GM21423 (cell line): ENCODE measurements at regions not wholly inside any gene's neighbourhood (a gene's known extent, or its start where the extent isn't known, plus 50 kb on each side); places are given as distances from the start of the nearest gene placed in this dataset.

Experiments
- ATAC-seq: cut with Tn5 transposase; IDR thresholded peaks from one replicate; pipeline ENCODE4 v1.9.1; 2021; ENCODE audit warnings: mild to moderate bottlenecking, moderate library complexity; ENCODE audit not compliant: unreplicated experiment

DNA sequence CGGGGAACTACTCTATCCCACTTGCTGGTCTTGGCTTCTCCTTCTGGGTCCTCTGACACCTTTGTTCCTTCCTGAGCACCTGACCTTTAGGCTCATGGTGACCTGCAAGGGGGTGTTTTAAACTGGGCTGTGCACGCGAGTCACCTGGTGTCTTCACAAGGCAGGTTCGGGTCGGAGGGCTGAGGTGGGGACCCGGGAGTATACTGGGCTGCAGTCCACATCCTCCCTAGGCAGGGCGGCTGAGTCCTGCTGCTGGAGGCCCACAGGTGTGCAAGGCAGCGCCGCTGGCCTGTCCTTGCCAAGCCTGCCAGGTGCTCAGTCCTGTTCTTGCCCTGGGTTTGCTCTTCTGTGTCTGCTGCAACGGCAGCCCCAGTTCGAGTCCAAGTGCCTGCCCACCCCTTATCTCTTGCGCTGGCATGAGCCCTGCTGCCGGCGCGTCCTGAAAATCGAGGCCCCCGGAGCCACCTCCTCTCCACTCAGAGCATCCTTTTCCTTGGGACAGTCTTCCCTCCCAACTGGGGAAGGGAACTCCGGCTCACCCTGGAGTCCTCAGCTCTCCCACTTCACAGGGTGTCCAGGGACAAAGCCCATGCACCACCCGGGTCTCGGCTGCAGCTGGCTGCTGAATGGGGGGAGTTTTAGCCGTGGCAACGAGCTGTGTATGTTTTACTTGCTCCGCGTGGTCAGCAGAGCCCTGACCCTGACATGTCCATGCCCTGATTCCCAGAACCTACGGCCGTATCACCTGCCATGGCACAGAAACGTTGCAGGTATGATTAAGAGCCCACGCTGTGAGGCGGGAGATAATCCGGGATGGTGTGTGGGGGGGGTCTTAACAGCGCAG, 193.5 kb downstream of the TEX29 start:
- no peak for ATAC-seq

DNA sequence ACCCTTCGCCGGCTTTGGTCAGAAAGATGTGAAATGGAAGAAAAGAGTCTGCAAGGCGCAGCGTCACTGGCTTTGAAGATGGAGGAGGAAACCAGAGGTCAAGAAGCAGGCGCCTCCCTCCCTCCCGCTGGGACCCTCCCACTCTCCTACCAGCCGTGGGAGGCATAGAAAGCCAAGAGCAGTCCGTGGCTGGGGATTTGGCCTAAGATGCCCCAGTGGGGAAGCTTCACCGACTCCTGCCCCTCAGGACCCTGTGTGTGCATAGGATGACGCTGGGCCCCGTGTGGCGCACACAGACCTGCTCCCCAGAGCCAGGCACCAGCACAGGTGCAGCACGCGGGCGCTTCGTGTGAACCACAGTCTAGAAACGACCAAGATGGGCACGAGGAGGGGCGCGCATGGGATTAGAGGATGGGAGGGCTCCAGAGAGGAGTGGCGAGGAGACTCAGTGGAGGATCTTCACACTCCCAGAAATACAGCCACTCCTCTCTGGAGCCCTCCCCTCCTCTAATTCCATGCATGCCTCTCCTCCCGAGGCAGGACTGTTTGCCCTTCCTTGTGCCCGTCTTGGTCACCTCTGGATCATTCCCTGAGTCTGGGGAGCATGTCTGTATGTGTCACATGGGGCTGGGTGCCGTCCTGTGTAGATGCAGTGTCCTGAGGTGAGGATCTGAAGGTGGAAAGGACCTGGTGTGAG, 194.3 kb downstream of the TEX29 start:
- ATAC-seq: no peak

DNA sequence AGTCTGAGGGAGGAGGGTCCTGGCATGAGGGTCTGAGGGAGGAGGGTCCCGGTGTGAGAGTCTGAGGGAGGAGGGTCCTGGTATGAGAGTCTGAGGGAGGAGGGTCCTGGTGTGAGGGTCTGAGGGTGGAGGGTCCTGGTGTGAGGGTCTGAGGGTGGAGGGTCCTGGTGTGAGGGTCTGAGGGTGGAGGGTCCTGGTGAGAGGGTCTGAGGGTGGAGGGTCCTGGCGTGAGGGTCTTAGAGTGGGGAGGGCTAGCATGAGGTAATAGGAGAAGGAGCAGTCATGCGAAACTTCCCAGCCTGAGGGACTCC, 194.8 kb downstream of the TEX29 start:
- ATAC-seq: no peak

DNA sequence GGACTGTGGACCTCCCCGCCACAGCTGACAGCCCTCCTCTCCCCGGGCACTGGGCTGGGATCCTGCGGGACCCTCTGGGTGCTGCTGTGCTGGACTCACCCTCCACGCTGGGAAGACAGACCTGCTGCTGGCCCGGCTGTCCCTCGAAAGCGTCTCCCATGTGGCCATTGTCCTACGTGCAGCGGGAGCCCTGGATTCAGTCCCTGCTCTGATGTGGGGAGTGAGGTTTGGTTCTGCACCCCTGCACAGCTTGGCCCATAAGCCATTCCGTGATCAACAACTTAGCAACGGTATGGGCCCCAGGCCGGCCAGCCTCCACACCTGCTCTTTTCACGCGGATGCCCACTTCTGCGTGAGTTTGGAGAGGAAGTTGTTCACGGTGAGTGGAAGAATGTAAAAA, 195.2 kb downstream of the TEX29 start:
- ATAC-seq: no peak

DNA sequence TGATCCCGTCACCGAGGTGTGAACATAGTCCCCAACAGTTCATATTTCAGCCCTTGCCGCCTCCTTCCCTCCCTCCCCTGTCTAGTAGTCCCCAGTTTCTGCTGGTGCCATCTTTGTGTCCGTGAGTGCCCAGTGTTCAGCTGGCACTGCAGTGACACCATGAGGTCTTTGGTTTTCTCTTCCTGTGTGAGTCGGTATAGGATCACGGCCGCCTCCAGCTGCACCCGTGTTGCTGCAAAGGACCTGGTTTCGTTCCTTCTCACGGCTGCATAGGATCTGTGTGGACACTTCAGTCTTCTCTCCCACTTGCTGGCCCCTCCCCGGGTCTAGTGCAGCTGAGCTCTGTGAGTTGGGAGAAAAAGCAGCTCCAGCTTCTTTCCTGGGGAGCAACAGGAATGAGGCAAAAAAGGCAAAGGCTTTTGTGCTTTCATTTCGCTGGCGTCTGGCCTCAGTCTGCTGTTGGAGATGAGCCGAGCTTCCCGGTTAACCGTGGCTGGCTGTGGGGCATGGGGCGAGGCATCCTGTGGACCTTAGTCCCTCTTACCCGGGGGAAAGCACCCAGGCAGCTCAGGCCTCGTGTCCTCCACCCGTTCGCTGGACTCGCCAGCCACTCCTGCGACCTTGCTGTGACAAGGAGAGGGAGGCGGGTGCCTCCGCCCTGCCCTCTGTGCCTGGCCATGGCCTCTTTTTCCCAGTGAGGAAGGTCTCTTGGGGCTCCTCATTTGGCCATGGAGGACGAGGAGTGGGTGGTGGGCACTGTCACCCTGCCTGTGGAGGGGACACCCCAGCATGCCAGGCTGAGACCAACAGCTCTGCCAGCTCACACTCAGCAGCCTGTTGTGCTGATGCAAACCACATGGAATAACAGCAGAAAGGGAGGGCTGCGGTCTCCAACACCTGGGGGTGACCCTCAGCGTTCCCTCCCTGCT, 196.5 kb downstream of the TEX29 start:
- ATAC-seq: no peak

DNA sequence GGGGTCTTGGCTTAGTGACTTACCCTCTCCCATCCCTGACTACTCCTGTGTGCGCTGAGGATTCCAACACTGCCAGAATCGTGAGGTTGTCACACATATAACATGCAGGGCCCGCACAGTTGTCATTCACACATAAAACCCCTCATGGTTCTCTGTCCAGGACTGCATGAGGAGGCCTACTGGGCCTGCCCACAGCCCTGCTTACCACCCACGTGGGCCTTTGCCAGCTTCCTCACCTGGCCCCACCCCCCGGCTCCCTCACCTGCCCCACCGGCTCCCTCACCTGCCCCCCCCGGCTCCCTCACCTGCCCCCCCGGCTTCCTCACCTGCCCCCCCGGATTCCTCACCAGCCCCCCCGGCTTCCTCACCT, 197.2 kb downstream of the TEX29 start:
- no peak for ATAC-seq

DNA sequence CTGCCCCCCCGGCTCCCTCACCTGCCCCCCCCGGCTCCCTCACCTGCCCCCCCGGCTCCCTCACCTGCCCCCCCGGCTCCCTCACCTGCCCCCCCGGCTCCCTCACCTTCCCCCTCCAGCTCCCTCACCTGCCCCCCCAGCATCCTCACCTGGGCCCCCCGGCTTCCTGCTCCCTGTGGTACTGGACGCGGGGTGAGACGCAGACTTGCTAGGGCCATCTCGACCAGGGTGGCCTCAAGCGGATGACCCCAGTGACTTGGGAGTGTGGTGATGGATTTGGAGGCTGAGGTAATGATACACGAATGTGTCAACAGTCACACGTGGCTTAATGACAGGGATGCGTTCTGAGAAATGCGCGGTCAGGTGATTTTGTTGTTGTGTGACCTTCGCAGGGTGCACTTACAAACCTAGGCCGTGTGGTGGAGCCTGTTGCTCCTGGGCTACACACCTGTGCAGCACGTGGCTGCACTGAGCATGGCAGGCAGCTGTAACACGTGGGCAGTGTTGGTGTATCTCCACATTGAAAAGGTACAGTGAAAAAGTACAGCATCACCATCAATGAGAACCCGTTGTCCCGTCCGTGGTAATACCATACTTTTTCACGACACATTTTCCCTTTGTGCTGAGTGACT, 197.8 kb downstream of the TEX29 start:
- ATAC-seq: no peak

DNA sequence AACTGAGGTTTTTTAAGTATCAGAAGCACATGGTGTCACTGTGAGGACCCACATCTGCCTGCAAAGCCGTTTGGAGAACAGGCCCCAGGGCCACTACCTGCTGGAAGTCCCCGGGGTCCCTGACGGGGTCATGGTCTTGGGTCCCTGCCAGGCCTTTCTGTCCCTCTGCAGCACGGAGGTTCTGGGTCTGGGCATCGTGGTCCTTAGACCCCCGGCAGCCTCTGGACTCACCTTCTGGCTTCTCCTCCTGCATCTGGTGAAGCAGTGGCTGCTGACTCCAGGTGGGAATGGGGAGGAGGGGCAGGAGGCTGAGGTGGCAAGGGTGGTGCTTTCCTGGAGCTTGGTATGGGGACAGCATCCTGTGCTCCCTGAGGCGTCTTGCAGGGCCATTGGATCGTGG, 198.6 kb downstream of the TEX29 start:
- no peak for ATAC-seq

DNA sequence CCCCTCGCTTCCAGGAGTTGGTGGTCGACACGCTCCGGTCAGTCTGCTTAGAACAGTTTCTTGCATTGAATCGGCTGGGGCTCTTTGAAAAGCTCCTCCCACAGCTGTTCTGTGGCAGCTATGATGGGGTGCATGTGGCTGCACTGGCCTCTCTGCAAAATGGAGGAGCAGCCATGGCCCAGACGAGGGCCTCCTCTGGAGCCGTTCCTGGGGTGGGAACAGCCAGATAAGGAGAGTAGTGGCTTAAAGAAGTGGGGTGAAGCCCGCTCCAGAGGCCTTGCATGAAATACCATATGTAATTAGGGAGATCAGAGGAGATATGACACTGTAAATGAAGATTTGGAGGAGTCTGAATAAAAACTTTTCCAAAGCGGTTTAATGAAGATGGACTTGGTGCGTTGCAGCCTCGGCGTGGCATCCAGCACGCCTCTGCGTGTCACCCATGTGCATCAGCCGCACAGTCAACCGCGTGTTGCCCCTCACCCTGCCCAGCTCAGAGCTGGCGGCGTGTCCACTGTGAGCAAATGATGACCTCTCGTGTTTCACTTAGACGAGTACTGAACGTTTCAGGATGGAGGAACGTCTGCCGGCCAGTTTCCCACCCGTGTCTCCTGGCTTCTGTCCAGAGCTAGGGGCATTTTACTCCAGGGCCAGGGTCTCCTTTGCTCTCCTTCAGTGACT, 199.2 kb downstream of the TEX29 start:
- no peak for ATAC-seq

DNA sequence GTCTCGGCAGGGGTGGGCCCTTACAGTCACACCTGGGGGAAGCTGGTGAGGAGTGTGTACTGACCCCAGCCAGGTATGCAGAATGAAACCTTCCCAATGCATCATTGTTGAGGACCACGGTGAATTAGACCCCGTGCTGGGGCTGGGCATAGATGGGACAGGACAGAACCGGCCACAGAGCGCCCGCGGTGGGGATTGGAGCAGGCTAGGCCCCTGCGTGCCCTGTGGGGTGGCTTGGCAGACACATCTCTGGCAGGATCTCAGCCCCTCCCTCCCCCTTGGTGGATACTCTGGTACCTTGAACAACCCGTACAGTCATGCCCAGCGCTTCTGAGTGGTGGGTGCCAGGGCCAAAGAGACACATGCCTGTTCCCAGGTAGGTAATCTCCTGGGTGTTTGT, 200.6 kb downstream of the TEX29 start:
- ATAC-seq: no peak

DNA sequence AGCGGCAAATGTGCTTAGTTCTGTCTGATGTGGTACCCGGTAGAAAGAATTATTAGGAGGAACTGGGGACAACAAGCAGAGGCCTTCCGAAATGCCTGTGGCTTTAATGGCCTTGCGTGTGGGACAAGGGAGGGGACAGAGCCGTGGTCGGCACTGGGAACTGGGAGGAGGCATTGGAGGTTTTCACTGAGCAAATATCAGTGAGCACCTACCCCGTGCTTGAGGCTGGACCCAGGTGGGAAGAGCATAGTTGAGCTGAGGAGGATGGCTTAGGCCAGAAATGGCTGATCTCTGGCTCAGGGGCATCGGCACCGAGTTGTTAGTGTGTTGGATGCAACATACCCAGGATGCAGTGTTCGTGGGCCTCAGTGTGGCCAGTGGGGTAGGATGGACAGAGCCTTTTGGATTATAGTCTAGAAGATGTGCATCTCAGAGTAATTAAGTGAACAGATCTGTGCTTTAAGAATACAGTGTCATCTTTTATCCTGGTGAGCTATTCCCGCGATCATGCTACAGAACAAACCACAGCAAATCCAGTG, 201.3 kb downstream of the TEX29 start:
- no peak for ATAC-seq

DNA sequence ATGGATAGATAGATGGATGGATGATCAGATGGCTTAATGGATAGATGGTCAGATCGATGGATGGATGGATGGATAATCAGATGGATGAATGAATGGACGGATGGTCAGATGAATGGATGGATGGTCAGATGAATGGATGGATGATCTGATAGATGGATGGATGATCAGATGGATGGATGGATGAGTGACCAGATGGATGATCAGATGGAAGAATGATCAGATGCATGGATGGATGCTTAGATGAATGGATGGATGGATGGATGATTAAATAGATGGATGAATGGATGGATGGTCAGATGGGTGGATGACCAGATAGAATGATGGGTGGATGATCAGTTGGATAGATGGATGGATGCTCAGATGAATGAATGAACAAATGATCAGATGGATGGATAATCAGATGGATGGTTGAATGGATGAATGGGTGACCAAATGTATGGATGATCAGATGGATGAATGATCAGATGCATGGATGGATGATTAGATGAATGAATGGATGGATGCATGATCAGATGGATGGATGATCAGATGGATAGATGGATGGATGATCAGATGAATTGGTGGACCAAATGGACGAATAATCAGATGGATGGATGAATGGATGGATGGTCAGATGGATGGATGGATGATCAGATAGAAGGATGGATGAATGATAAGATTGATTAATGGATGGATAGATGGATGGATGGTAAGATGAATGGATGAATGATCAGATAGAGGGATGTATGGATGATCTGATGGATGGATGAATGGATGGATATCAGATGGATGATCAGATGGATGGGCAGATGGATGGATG, 205.1 kb downstream of the TEX29 start:
- no peak for ATAC-seq

DNA sequence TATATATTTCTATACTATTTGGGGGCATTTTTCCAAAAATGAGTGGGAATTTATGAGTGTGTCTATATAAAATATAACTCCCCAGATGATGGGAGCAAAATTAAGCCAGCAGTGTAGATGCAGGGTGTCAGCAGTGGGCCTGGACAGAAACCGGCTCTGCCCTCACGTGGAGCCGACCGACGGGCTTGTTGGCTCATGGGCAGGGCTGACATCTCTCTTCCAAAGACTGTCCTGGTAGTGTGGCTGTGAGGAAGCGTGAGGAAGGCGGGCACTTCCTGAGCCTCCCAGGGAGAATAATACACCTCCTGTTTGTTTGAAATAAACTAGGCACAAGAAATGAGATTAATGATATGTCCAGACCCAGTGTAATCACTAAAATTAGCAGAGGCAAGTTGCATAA, 206.5 kb downstream of the TEX29 start:
- no peak for ATAC-seq

DNA sequence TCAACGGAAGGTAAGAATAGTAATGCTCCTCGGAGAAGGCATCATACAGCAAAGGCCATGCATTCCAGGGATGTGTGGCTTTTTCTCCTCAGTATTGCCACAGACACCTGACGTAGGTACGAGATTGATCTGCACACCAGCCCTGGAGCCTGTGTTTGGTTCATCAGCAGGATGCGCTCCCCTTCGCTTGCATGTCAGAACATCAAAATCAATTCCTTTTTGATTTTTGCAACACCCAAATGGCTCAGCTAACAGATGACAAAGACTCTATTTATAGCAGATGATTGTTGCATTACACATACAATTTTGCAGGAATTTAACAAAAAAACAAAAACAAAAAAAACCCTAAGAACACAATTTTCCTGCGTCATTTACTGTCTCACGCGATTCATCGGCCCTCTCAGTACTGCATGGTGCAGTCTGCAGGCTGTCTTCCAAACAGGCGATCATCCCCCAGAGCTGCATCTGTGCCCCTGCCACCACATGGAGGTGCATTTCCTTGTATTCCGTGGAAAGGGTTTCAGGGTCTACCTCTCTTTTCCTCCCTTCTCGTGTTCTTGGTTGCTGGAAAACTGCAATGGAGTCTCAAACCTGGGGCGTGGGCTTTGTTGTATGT, 207.3 kb downstream of the TEX29 start:
- no peak for ATAC-seq

DNA sequence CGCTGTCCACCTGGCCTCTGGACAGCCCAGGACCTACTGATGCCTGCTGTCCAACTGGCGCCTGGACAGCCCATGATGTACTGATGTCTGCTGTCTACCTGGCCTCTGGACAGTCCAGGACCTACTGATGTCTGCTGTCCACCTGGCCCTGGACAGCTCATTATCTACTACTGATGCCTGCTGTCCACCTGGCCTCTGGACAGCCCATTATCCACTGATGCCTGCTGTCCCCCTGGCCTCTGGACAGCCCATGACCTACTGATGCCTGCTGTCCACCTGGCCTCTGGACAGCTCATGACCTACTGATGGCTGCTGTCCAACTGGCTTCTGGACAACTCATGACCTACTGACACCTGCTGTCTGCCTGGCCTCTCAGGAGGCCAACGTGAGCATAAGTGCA, 208.1 kb downstream of the TEX29 start:
- no peak for ATAC-seq

DNA sequence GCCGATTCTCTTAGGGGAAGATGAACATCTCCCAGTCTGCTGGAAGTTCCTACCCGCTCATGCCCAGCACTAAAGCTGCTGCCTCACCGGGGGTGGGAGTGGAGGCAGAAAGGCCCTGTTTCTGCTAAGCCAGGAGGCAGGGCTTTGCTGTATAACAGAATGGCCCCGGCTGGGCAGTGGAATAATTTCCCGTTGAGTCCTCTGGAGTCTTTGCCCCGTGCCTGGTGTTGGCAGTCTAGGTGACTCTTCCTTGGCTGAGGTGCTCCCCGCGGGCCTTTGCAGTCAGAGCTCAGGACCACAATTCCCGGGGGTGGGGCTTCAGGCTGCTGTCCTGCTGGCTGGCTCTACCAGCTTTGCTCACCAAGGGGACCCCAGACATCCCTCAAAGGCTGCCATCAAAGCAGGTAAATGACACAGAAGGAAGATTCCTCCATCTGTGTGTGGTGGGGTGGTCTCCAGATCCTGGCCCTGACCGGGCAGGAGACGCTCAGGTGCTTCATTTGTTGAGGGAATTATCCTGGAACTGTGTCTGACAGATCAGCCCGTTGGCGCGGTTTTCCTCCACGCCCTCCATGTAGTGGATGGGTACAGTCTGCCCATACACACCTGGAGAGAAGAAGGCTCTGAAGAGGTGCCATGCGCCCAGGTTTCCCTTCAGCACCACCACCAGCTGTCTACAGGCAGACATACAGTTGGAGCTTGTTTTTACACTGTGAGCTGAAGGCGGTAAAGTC, 209.9 kb downstream of the TEX29 start:
- ATAC-seq: no peak

DNA sequence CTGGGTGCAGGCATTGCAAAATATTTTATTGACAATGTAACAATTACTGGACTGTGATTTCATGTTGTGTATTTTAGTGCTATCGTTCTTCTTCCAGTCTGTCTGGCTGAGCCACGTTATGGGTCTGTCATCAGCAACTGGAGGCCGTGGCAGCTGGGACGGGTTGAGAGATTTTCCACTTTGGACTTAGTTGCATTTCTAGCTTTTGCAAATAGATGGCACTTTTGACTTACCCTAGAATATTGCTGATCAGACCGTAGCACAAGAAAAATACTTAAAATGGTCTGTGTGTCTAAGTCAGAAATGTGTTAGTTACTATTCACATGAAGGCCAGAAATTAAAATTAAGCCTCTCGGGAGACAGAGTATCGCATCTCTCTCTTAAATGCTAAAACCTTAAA, 211.1 kb downstream of the TEX29 start:
- no peak for ATAC-seq

DNA sequence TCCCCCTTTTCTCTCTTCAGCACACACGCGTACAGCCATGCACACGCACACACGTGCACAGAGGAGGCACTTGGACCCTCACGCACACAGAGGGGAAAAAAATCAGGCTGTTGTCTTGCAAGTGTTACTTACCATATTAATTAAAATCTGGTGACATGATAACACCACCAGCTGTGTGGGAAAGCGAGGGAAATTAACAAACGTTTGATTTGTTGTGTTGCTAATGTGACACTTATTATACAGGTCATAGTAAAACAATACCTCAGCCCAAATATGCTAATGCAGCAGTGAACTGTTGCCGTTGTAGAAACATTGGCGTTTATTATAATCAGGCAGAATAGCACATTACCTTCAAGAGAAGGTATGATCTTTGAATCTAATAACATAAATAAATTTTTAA, 211.7 kb downstream of the TEX29 start:
- no peak for ATAC-seq
